H1 (cell line): ENCODE measurements at regions not wholly inside any gene's neighbourhood (a gene's known extent, or its start where the extent isn't known, plus 50 kb on each side); places are given as distances from the start of the nearest gene placed in this dataset.

Source experiments
- CTCF ChIA-PET: fragments of 300-600 bp; sonication (Branson Sonifier 250); formaldehyde crosslinking; loops from one replicate; lab custom pipeline; 2021; ENCODE audit not compliant: partially characterized antibody; lab: Charles Lee
- POLR2A ChIA-PET: fragments of 300-600 bp; sonication (Branson Sonifier 250); formaldehyde crosslinking; loops from one replicate; lab custom pipeline; 2021; ENCODE audit warnings: inconsistent platforms; ENCODE audit not compliant: partially characterized antibody; lab: Charles Lee
- DNase-seq, 2 experiments: peaks; one replicate each; pipeline versions ENCODE4 v3.0.0 to v3.0.0-alpha.2; 2010 to 2022; ENCODE audit warnings: low spot score in 2 of 2, low read depth in 1 of 2, mixed read lengths in 1 of 2
- FAIRE-seq: peaks from 2 replicates; lab custom pipeline; 2011; peaks lifted over from hg19 to GRCh38; lab: Jason Lieb, UNC
- H2AFZ ChIP-seq: 2 replicates; pipeline ENCODE4 v1.8.1; 2012; ENCODE audit warnings: low read length, inconsistent platforms
- H2AK5ac ChIP-seq: 2 replicates; pipeline ENCODE4 v1.6.1; 2013; ENCODE audit warnings: low read depth, low read length
- H2BK120ac ChIP-seq: replicated peaks from 2 replicates; pipeline ENCODE3; 2013; ENCODE audit warnings: low read depth, low read length, inconsistent platforms
- H2BK12ac ChIP-seq: 2 replicates; pipeline ENCODE4 v1.6.1; 2013; ENCODE audit warnings: low read depth, low read length
- H2BK15ac ChIP-seq: 2 replicates; pipeline ENCODE4 v1.6.1; 2013; ENCODE audit warnings: low read length
- H2BK20ac ChIP-seq: 2 replicates; pipeline ENCODE4 v1.6.1; 2013; ENCODE audit warnings: low read length
- H2BK5ac ChIP-seq: 2 replicates; pipeline ENCODE4 v1.6.1; 2013; ENCODE audit warnings: low read depth, low read length
- H3K14ac ChIP-seq: 2 replicates; pipeline ENCODE4 v1.6.1; 2013; ENCODE audit warnings: inconsistent platforms; ENCODE audit not compliant: insufficient read length
- H3K18ac ChIP-seq: 2 replicates; pipeline ENCODE4 v1.6.1; 2013; ENCODE audit warnings: low read length; ENCODE audit errors: extremely low read depth
- H3K23ac ChIP-seq: 2 replicates; pipeline ENCODE4 v1.6.1; 2013; ENCODE audit warnings: inconsistent platforms; ENCODE audit not compliant: insufficient read length
- H3K23me2 ChIP-seq: 2 replicates; pipeline ENCODE4 v1.6.1; 2013; ENCODE audit warnings: low read depth, low read length
- H3K27ac ChIP-seq: 2 replicates; pipeline ENCODE4 v1.6.1; 2011; ENCODE audit warnings: low read depth, low read length, inconsistent platforms
- H3K27me3 ChIP-seq, 4 experiments: replicated peaks in 1 of 4; 1 replicate in 1 of 4; 2 replicates in 3 of 4; pipeline versions ENCODE4 v1.6.1 to v1.8.1; 2011 to 2013; ENCODE audit warnings: low read length in 3 of 4, mild to moderate bottlenecking in 3 of 4, inconsistent platforms in 2 of 4, mixed read lengths in 2 of 4, moderate library complexity in 1 of 4; ENCODE audit not compliant: control insufficient read depth in 3 of 4, insufficient read depth in 3 of 4; ENCODE audit errors: extremely low read depth in 1 of 4
- H3K36me3 ChIP-seq, 4 experiments: 2 replicates each; pipeline versions ENCODE4 v1.6.1 to v1.8.1; 2011 to 2013; ENCODE audit warnings: mild to moderate bottlenecking in 4 of 4, low read length in 3 of 4, moderate library complexity in 2 of 4, control low read depth in 1 of 4, inconsistent platforms in 1 of 4; ENCODE audit not compliant: insufficient read depth in 4 of 4, control insufficient read depth in 2 of 4
- H3K4ac ChIP-seq: replicated peaks from 2 replicates; pipeline ENCODE3; 2013; ENCODE audit warnings: low read length, low read depth, mixed read lengths, inconsistent platforms; ENCODE audit not compliant: insufficient read length
- H3K4me1 ChIP-seq, 4 experiments: replicated peaks in 1 of 4; 1 replicate in 1 of 4; 2 replicates in 3 of 4; pipeline versions ENCODE4 v1.6.1 to v1.8.1; 2011 to 2013; ENCODE audit warnings: low read length in 3 of 4, inconsistent platforms in 2 of 4, mixed read lengths in 1 of 4; ENCODE audit not compliant: insufficient read depth in 4 of 4, control insufficient read depth in 3 of 4
- H3K4me2 ChIP-seq, 2 experiments: 2 replicates each; pipeline versions ENCODE4 v1.6.1 to v1.8.1; 2011 to 2013; ENCODE audit warnings: low read depth in 2 of 2, low read length in 2 of 2, control low read depth in 1 of 2, inconsistent platforms in 1 of 2, mild to moderate bottlenecking in 1 of 2; ENCODE audit not compliant: insufficient read depth in 1 of 2
- H3K4me3 ChIP-seq, 4 experiments: fragments of 200-600, 300-600 bp in 1 of 4; sonication (generic), shearing (Covaris generic), sonication (Bioruptor Twin) in 1 of 4; 2 replicates each; pipeline versions ENCODE4 v1.5.1 to v1.8.1; 2011 to 2016; ENCODE audit warnings: low read length in 4 of 4, low read depth in 3 of 4, control low read depth in 2 of 4, inconsistent platforms in 2 of 4, mild to moderate bottlenecking in 2 of 4, mixed read lengths in 1 of 4, moderate library complexity in 1 of 4; ENCODE audit not compliant: insufficient read depth in 2 of 4; ENCODE audit errors: extremely low read depth in 1 of 4
- H3K56ac ChIP-seq: replicated peaks from 2 replicates; pipeline ENCODE3; 2013; ENCODE audit warnings: low read depth, mild to moderate bottlenecking, mixed read lengths, low read length, inconsistent platforms; ENCODE audit not compliant: insufficient read length
- H3K79me1 ChIP-seq: 2 replicates; pipeline ENCODE4 v1.6.1; 2013; ENCODE audit warnings: low read depth, low read length, control low read depth
- H3K79me2 ChIP-seq, 2 experiments: 2 replicates each; pipeline versions ENCODE4 v1.6.1 to v1.8.1; 2012 to 2013; ENCODE audit warnings: low read length in 2 of 2, mild to moderate bottlenecking in 2 of 2, inconsistent platforms in 1 of 2; ENCODE audit not compliant: insufficient read depth in 2 of 2, control insufficient read depth in 1 of 2
- H3K9ac ChIP-seq, 4 experiments: replicated peaks in 1 of 4; 1 replicate in 1 of 4; 2 replicates in 3 of 4; pipeline versions ENCODE4 v1.6.1 to v1.8.1; 2011 to 2013; ENCODE audit warnings: low read depth in 3 of 4, low read length in 3 of 4, control low read depth in 2 of 4, mild to moderate bottlenecking in 2 of 4, moderate library complexity in 2 of 4, inconsistent platforms in 1 of 4; ENCODE audit errors: extremely low read depth in 1 of 4
- H3K9me3 ChIP-seq, 2 experiments: 2 replicates each; pipeline versions ENCODE4 v1.6.1 to v1.8.1; 2012 to 2013; ENCODE audit warnings: mild to moderate bottlenecking in 2 of 2, moderate library complexity in 2 of 2, control low read depth in 1 of 2, inconsistent platforms in 1 of 2, low read depth in 1 of 2, low read length in 1 of 2, mixed read lengths in 1 of 2; ENCODE audit not compliant: insufficient read depth in 2 of 2
- H4K20me1 ChIP-seq, 2 experiments: replicated peaks in 1 of 2; 2 replicates each; pipeline versions ENCODE3 to v1.8.1; 2011 to 2013; ENCODE audit warnings: inconsistent platforms in 2 of 2, low read length in 2 of 2, mild to moderate bottlenecking in 1 of 2; ENCODE audit not compliant: insufficient read depth in 2 of 2, control insufficient read depth in 1 of 2
- H4K5ac ChIP-seq: 2 replicates; pipeline ENCODE4 v1.6.1; 2013; ENCODE audit warnings: low read length, low read depth, mixed read lengths, inconsistent platforms; ENCODE audit not compliant: insufficient read length
- H4K8ac ChIP-seq: 2 replicates; pipeline ENCODE4 v1.8.0; 2013; ENCODE audit warnings: mild to moderate bottlenecking, moderate library complexity, low read length, inconsistent platforms; ENCODE audit not compliant: insufficient read depth; ENCODE audit errors: extremely low read depth
- H4K91ac ChIP-seq: replicated peaks from 2 replicates; pipeline ENCODE3; 2013; ENCODE audit warnings: low read length, mixed read lengths, inconsistent platforms; ENCODE audit not compliant: insufficient read length
- CTCF ChIP-seq, 3 experiments: IDR thresholded peaks; 1 replicate in 2 of 3; 2 replicates in 1 of 3; pipeline versions ENCODE4 v1.5.1 to v1.6.1; 2011; ENCODE audit warnings: low read length in 3 of 3, mild to moderate bottlenecking in 3 of 3, inconsistent platforms in 2 of 3, low read depth in 1 of 3, moderate library complexity in 1 of 3; ENCODE audit not compliant: insufficient read depth in 1 of 3; ENCODE audit errors: control extremely low read depth in 1 of 3
- EGR1 ChIP-seq: IDR thresholded peaks from 2 replicates; pipeline ENCODE4 v1.6.1; 2011; ENCODE audit warnings: low read depth, low read length, borderline replicate concordance
- EP300 ChIP-seq, 2 experiments: IDR thresholded peaks; 1 replicate in 1 of 2; 2 replicates in 1 of 2; pipeline ENCODE4 v1.6.1; 2011 to 2012; ENCODE audit warnings: low read depth in 2 of 2, low read length in 2 of 2, mild to moderate bottlenecking in 2 of 2, borderline replicate concordance in 1 of 2, inconsistent platforms in 1 of 2, moderate library complexity in 1 of 2
- HDAC2 ChIP-seq, 2 experiments: fragments of 300-600 bp in 1 of 2; sonication (generic) in 1 of 2; IDR thresholded peaks; 2 replicates each; pipeline ENCODE4 v1.6.1; 2011 to 2012; ENCODE audit warnings: low read depth in 2 of 2, low read length in 2 of 2, mild to moderate bottlenecking in 2 of 2, moderate library complexity in 2 of 2, borderline replicate concordance in 1 of 2, inconsistent platforms in 1 of 2
- JUND ChIP-seq: IDR thresholded peaks from 2 replicates; pipeline ENCODE4 v1.6.1; 2011; ENCODE audit warnings: mild to moderate bottlenecking, improper control_type of control experiment, low read length
- KDM1A ChIP-seq: fragments of 200-600, 300-600 bp; sonication (generic); IDR thresholded peaks from 2 replicates; pipeline ENCODE4 v1.7.1; 2016; ENCODE audit warnings: mild to moderate bottlenecking, low read length, borderline replicate concordance
- MAX ChIP-seq: IDR thresholded peaks from 2 replicates; pipeline ENCODE4 v1.6.1; 2012; ENCODE audit warnings: inconsistent platforms
- RXRA ChIP-seq: IDR thresholded peaks from 2 replicates; pipeline ENCODE4 v1.6.1; 2011; ENCODE audit warnings: low read depth, mild to moderate bottlenecking, low read length, moderate library complexity; ENCODE audit not compliant: insufficient read depth
- SIX5 ChIP-seq: IDR thresholded peaks from 2 replicates; pipeline ENCODE4 v1.6.1; 2011; ENCODE audit warnings: mild to moderate bottlenecking, low read depth, low read length
- SRF ChIP-seq: IDR thresholded peaks from 2 replicates; pipeline ENCODE4 v1.6.1; 2011; ENCODE audit warnings: mild to moderate bottlenecking, low read depth, low read length, moderate library complexity
- WGBS, 2 experiments: shearing (Covaris generic) in 1 of 2; methylation state at CpG; one replicate each; pipeline versions ENCODE4 v1.1.6 to v1.1.7; 2013 to 2015; ENCODE audit warnings: low lambda C conversion rate in 2 of 2, mixed read lengths in 2 of 2, inconsistent platforms in 1 of 2, low coverage in 1 of 2, missing lambda C conversion rate in 1 of 2; ENCODE audit not compliant: insufficient replicate concordance in 2 of 2, insufficient coverage in 1 of 2, insufficient read length in 1 of 2; ENCODE audit errors: extremely low coverage in 1 of 2, missing lambda C conversion rate in 1 of 2; 5-methylcytosine and 5-hydroxymethylcytosine counted together

GRCh38 chr6:169385237-169385880, 131.7 kb upstream of the THBS2 start:
- ChIA-PET CTCF (no interaction called here), POLR2A (no interaction called here)
- peak overlapping the region; percentile 22; the same call in 1 of the 2 replicates for H2BK12ac ChIP-seq
- no peak overlapping the region; the same call in 1 of the 2 replicates for H2BK15ac ChIP-seq
- DNase-seq: no peak
- peak overlapping the region; percentile 62; the same call in 1 of the 2 replicates for H2BK5ac ChIP-seq
- no peaks in the 10 kb centered on the region for H3K4me1 ChIP-seq
- peaks cover 0 to 7% of the 10 kb centered on the region in 2 experiments for H4K20me1 ChIP-seq
- peaks cover 8% of the 10 kb centered on the region; the same call in 1 of the 2 replicates for H3K23me2 ChIP-seq
- H2BK120ac ChIP-seq: no peak overlapping the region
- H3K27ac ChIP-seq: no peak overlapping the region
- H2AK5ac ChIP-seq: peak overlapping the region; percentile 92
- H3K79me1 ChIP-seq: no peaks in the 10 kb centered on the region
- no peak overlapping the region for H3K4me3 ChIP-seq
- no peaks in the 10 kb centered on the region for H3K36me3 ChIP-seq
- H3K14ac ChIP-seq: no peak overlapping the region
- H4K8ac ChIP-seq: no peak overlapping the region
- H3K4me2 ChIP-seq: no peak overlapping the region
- H3K23ac ChIP-seq: no peak overlapping the region
- 0 out of 7 replicates have a peak overlapping the region, but pooled peaks of 1 of the 4 experiments have one; percentile 15 for H3K9ac ChIP-seq
- H3K56ac ChIP-seq: no peak overlapping the region
- H3K9me3 ChIP-seq: no peaks in the 10 kb centered on the region
- no peaks in the 10 kb centered on the region for H3K27me3 ChIP-seq
- H2AFZ ChIP-seq: no peak overlapping the region
- no peak overlapping the region for H3K18ac ChIP-seq
- H4K91ac ChIP-seq: peak overlapping the region; percentile 34
- peak overlapping the region; percentile 13 for H3K4ac ChIP-seq
- H3K79me2 ChIP-seq: no peaks in the 10 kb centered on the region
- no peak overlapping the region for H2BK20ac ChIP-seq
- FAIRE-seq: no peak
- 91% methylated on average over 9 of the region's 9 CpGs; no CpG with 5 or more reads in 1 of the 2 experiments for WGBS, 2 experiments
- no peak overlapping the region for H4K5ac ChIP-seq
- TF ChIP-seq SIX5: no peak
- no peak for TF ChIP-seq EP300 (IDR thresholded peaks at IDR 0.05; ENCODE audit: borderline replicate concordance in 1 of 2, low read depth in 2 of 2, low read length in 2 of 2)
- no peak for TF ChIP-seq CTCF (IDR thresholded peaks at IDR 0.05; ENCODE audit: control extremely low read depth in 1 of 3, insufficient read depth in 1 of 3, low read depth in 1 of 3, low read length in 3 of 3)
- TF ChIP-seq RXRA: no peak
- TF ChIP-seq JUND: no peak
- no peak for TF ChIP-seq KDM1A
- TF ChIP-seq SRF: no peak
- TF ChIP-seq MAX: no peak
- TF ChIP-seq HDAC2 (IDR thresholded peaks at IDR 0.05; ENCODE audit: borderline replicate concordance in 1 of 2, low read depth in 2 of 2, low read length in 2 of 2): no peak
- TF ChIP-seq EGR1: no peak
